Gastrocnemius medialis (tissue), 4 donors: ENCODE measurements at regions not wholly inside any gene's neighbourhood (a gene's known extent, or its start where the extent isn't known, plus 50 kb on each side); places are given as distances from the start of the nearest gene placed in this dataset.
"Not testable (repeated sequence)": the region's sequence is repeated elsewhere in the genome, so short reads cannot be mapped to it uniquely, and the experiment has no call there.

ENCODE experiments used
- ATAC-seq, 2 donors: fragments of 150-250 bp; one replicate each; pipeline ENCODE4 v1.9.1; 2016
- DNase-seq, 2 donors: peaks; one replicate each; pipeline ENCODE4 v3.0.0-alpha.2; 2019
- H3K27ac ChIP-seq, 4 donors: fragments of 200-600 bp; sonication (generic); 1 replicate in 1 of 4; 2 replicates in 3 of 4; pipeline ENCODE4 v1.5.1; 2016 to 2018; ENCODE audit warnings: mild to moderate bottlenecking in 2 of 4, moderate library complexity in 1 of 4
- H3K27me3 ChIP-seq, 3 donors: fragments of 200-600 bp; sonication (generic) in 2 of 3; 1 replicate in 1 of 3; 2 replicates in 2 of 3; pipeline versions ENCODE4 v1.5.1 to v1.6.0; 2016 to 2019; ENCODE audit warnings: mild to moderate bottlenecking in 1 of 3, moderate library complexity in 1 of 3
- H3K36me3 ChIP-seq, 2 donors: fragments of 200-600 bp; sonication (generic) in 1 of 2; one replicate each; pipeline ENCODE4 v1.5.1; 2017 to 2018
- H3K4me1 ChIP-seq, 2 donors: fragments of 200-600 bp; sonication (generic) in 1 of 2; one replicate each; pipeline ENCODE4 v1.5.1; 2016 to 2017; ENCODE audit warnings: mild to moderate bottlenecking in 2 of 2
- H3K4me3 ChIP-seq, 4 donors: fragments of 200-600 bp; sonication (generic) in 3 of 4; 1 replicate in 1 of 4; 2 replicates in 3 of 4; pipeline ENCODE4 v1.5.1; 2016 to 2019; ENCODE audit warnings: mild to moderate bottlenecking in 2 of 4
- H3K9me3 ChIP-seq, 3 donors: fragments of 200-600 bp; sonication (generic) in 2 of 3; 1 replicate in 1 of 3; 2 replicates in 2 of 3; pipeline ENCODE4 v1.5.1; 2016 to 2019
- POLR2A ChIP-seq, 2 donors: fragments of 450-650 bp; IDR thresholded peaks; one replicate each; pipeline ENCODE4 v1.6.1; 2017; ENCODE audit warnings: antibody characterized with exemption in 2 of 2, mild to moderate bottlenecking in 2 of 2, moderate library complexity in 2 of 2
- in situ Hi-C, 4 donors: fragments of 200-750 bp; cut with MboI; loops; one replicate each; pipeline versions ENCODE4 v1.15.0 to v1.8.0; 2017; ENCODE audit warnings: low sequenced_read_pairs in 4 of 4
- intact Hi-C: fragments of 100-400 bp; cut with DNase I; formaldehyde crosslinking; loops from one replicate; pipeline ENCODE4 v1.15.1; 2023; ENCODE audit warnings: low total_unique reads
- TF ChIP-seq, protein P1 (sequence below), 5 experiments: fragments of 450-650 bp in 3 of 5; fragments of 200-600 bp in 2 of 5; sonication (generic) in 2 of 5; IDR thresholded peaks in 4 of 5; conservative IDR thresholded peaks in 1 of 5; 1 replicate in 4 of 5; 2 replicates in 1 of 5; pipeline ENCODE4 v1.5.1; 2016 to 2019; ENCODE audit warnings: antibody characterized with exemption in 5 of 5, mild to moderate bottlenecking in 3 of 5, moderate library complexity in 3 of 5

GRCh38 chr3:135650309-135650708 lies 315.2 kb upstream of the PPP2R3A start:
- Histone ChIP-seq H3K27ac (no peak overlapping the region), H3K36me3 (no peaks in the 10 kb centered on the region), H3K4me3 (no peak overlapping the region), H3K4me1 (no peaks in the 10 kb centered on the region), H3K27me3 (no peaks in the 10 kb centered on the region), H3K9me3 (no peaks in the 10 kb centered on the region)
- intact Hi-C loops (no loop called here), in situ Hi-C loops (no loop called here)
- ATAC-seq (no peak), DNase-seq (no peak)
- no peak for TF ChIP-seq POLR2A (IDR thresholded peaks at IDR 0.05)
- TF ChIP-seq, protein P1, sequence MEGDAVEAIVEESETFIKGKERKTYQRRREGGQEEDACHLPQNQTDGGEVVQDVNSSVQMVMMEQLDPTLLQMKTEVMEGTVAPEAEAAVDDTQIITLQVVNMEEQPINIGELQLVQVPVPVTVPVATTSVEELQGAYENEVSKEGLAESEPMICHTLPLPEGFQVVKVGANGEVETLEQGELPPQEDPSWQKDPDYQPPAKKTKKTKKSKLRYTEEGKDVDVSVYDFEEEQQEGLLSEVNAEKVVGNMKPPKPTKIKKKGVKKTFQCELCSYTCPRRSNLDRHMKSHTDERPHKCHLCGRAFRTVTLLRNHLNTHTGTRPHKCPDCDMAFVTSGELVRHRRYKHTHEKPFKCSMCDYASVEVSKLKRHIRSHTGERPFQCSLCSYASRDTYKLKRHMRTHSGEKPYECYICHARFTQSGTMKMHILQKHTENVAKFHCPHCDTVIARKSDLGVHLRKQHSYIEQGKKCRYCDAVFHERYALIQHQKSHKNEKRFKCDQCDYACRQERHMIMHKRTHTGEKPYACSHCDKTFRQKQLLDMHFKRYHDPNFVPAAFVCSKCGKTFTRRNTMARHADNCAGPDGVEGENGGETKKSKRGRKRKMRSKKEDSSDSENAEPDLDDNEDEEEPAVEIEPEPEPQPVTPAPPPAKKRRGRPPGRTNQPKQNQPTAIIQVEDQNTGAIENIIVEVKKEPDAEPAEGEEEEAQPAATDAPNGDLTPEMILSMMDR (IDR thresholded peaks at IDR 0.05 in 4 of 5, conservative IDR thresholded peaks at IDR 0.05 in 1 of 5), result no peak

DNA sequence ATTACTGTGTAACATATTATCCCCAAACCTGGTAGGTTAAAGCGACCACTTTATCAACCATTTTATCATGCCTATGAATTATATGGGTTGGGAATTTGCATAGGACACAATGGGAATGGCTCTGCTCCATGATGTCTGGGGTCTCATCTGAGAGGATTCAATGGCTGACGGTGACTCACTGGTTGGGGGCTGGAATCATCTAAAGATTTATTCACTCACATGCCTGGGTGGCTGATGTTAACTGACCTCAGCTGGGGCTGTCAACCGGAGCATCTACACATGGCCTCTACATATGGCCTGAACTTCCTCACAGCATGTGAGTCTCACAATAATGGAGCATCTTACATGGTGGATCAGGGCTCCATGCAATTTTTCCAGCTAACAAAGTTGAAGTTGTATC lies 313.1 kb upstream of the PPP2R3A start:
- Histone ChIP-seq H3K4me3 (no peak overlapping the region), H3K27me3 (no peaks in the 10 kb centered on the region), H3K27ac (no peak overlapping the region), H3K36me3 (no peaks in the 10 kb centered on the region), H3K4me1 (no peaks in the 10 kb centered on the region), H3K9me3 (no peaks in the 10 kb centered on the region)
- no peak for TF ChIP-seq POLR2A (IDR thresholded peaks at IDR 0.05)
- TF ChIP-seq, protein P1 (IDR thresholded peaks at IDR 0.05 in 4 of 5, conservative IDR thresholded peaks at IDR 0.05 in 1 of 5), result no peak
- in situ Hi-C loops (no loop called here), intact Hi-C loops (no loop called here)
- DNase-seq (no peak), ATAC-seq (no peak)

DNA sequence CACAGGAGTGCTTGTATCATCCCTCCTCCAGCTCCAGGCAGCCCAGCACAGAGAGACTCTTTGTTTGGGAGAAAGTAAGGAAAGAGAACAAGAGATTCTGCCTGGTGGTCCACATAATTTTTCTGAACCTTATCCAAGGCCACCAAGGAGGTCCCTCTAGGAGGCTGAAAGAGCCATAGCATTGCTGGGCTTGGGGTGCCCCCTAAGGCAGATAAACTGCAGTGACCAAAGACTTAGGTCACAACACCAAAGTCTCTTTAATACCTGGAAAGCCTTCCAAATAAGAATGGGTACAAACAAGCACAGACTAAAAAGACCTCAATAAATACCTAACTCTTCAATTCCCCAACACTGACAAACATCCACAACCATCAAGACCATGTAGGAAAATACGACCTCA lies 310.2 kb upstream of the PPP2R3A start:
- no peak for TF ChIP-seq POLR2A (IDR thresholded peaks at IDR 0.05)
- TF ChIP-seq, protein P1 (IDR thresholded peaks at IDR 0.05 in 4 of 5, conservative IDR thresholded peaks at IDR 0.05 in 1 of 5), result no peak
- ATAC-seq, result no peak
- in situ Hi-C loops (no loop called here), intact Hi-C loops (no loop called here)
- Histone ChIP-seq H3K27ac (no peak overlapping the region), H3K4me3 (no peak overlapping the region), H3K36me3 (no peaks in the 10 kb centered on the region), H3K9me3 (no peaks in the 10 kb centered on the region), H3K27me3 (no peaks in the 10 kb centered on the region), H3K4me1 (no peaks in the 10 kb centered on the region)
- DNase-seq, result no peak

GRCh38 chr3:135658451-135658850 lies 307.1 kb upstream of the PPP2R3A start:
- intact Hi-C loops, H3K9me3 ChIP-seq, H3K36me3 ChIP-seq, H3K27me3 ChIP-seq, ATAC-seq, DNase-seq, H3K27ac ChIP-seq, H3K4me3 ChIP-seq, H3K4me1 ChIP-seq, in situ Hi-C loops: not testable (repeated sequence)

DNA sequence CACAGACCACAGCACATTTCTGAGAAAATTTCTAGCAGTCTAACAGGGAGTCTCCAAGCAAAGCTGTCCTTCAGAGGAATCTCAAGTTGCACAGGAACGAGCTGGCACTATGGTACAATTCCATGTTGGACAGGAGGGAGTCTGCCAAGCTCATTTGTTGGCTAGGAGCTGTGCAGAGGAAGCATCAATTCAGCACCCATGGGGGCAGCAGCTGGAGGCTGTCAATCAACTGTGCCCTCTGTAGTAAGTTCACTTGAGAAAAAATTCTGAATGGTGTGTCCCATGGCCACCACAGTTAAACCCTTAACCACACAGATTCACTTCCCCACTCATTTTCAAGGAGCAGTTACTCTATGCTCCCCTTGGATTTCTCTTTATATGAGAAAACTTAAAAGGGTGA lies 298.5 kb upstream of the PPP2R3A start:
- DNase-seq (no peak), ATAC-seq (no peak)
- H3K27ac ChIP-seq, result no peak overlapping the region
- no peak overlapping the region for H3K4me3 ChIP-seq
- no peaks in the 10 kb centered on the region for H3K27me3 ChIP-seq
- TF ChIP-seq, protein P1 (IDR thresholded peaks at IDR 0.05 in 4 of 5, conservative IDR thresholded peaks at IDR 0.05 in 1 of 5), result no peak
- TF ChIP-seq POLR2A (IDR thresholded peaks at IDR 0.05), result no peak
- intact Hi-C loops (no loop called here), in situ Hi-C loops (no loop called here)
- H3K4me1 ChIP-seq, result no peaks in the 10 kb centered on the region
- H3K9me3 ChIP-seq, result no peaks in the 10 kb centered on the region
- H3K36me3 ChIP-seq, result no peaks in the 10 kb centered on the region
